GM12878 (cell line): ENCODE measurements at regions not wholly inside any gene's neighbourhood (a gene's known extent, or its start where the extent isn't known, plus 50 kb on each side); places are given as distances from the start of the nearest gene placed in this dataset.

Experiments used
- ATAC-seq: fragments of 200-7000 bp; cut with Tn5 transposase; 3 replicates; pipeline ENCODE4 v1.9.1; 2020; ENCODE audit warnings: mild to moderate bottlenecking, moderate library complexity
- BruUV-seq: library from RNA; stranded (reverse); fragments of 400-500 nt; replicated peaks from 2 replicates; lab custom pipeline; 2021; lab: Mats Ljungman, UMichigan
- CTCF ChIA-PET: fragments of 300-600 bp; sonication (Branson Sonifier 250); formaldehyde crosslinking; extraction: SDS; loops from one replicate; lab custom pipeline; 2021; ENCODE audit warnings: inconsistent platforms; lab: Yijun Ruan, JAX
- POLR2A ChIA-PET: fragments of 350-600 bp; formaldehyde crosslinking; extraction: SDS; loops from one replicate; lab custom pipeline; 2021; ENCODE audit warnings: inconsistent platforms; lab: Charles Lee
- RAD21 ChIA-PET: fragments of 300-600 bp; sonication (Branson Sonifier 250); formaldehyde crosslinking; loops from one replicate; lab custom pipeline; 2023; ENCODE audit warnings: antibody characterized with exemption; ENCODE audit not compliant: unreplicated experiment; lab: Charles Lee
- SMC1A ChIA-PET: fragments of 300-600 bp; sonication (Branson Sonifier 250); formaldehyde crosslinking; loops from one replicate; lab custom pipeline; 2023; ENCODE audit not compliant: unreplicated experiment, uncharacterized antibody; lab: Charles Lee
- DNase-seq: peaks from one replicate; pipeline ENCODE4 v3.0.0-alpha.2; 2011; ENCODE audit warnings: low read depth, low spot score
- FAIRE-seq: peaks from 3 replicates; lab custom pipeline; 2011; peaks lifted over from hg19 to GRCh38; lab: Jason Lieb, UNC
- H2AFZ ChIP-seq: 2 replicates; pipeline ENCODE4 v1.6.0; 2011; ENCODE audit warnings: low read depth, low read length, control low read depth; ENCODE audit not compliant: control insufficient read depth
- H3K27ac ChIP-seq: 2 replicates; pipeline ENCODE4 v1.5.1; 2011; ENCODE audit warnings: control low read depth; ENCODE audit not compliant: control insufficient read depth, insufficient read depth
- H3K27me3 ChIP-seq, 2 experiments: replicated peaks in 1 of 2; 2 replicates each; pipeline versions ENCODE4 v1.6.0 to v1.6.1; 2011; ENCODE audit warnings: low read length in 1 of 2; ENCODE audit not compliant: control insufficient read depth in 2 of 2, insufficient read depth in 2 of 2
- H3K36me3 ChIP-seq, 2 experiments: 2 replicates each; pipeline ENCODE4 v1.5.1; 2011; ENCODE audit warnings: low read length in 1 of 2; ENCODE audit not compliant: control insufficient read depth in 2 of 2, insufficient read depth in 2 of 2
- H3K4me1 ChIP-seq: 2 replicates; pipeline ENCODE4 v1.6.1; 2011; ENCODE audit warnings: mild to moderate bottlenecking, low read length, moderate library complexity, mixed read lengths; ENCODE audit not compliant: control insufficient read depth, insufficient read depth
- H3K4me2 ChIP-seq: 2 replicates; pipeline ENCODE4 v1.6.0; 2011; ENCODE audit warnings: control low read depth; ENCODE audit not compliant: control insufficient read depth, insufficient read depth
- H3K4me3 ChIP-seq: fragments of 200-600 bp; sonication (generic); 2 replicates; pipeline ENCODE4 v1.5.1; 2016
- H3K79me2 ChIP-seq: 2 replicates; pipeline ENCODE4 v1.6.0; 2011; ENCODE audit warnings: low read length; ENCODE audit not compliant: control insufficient read depth, insufficient read depth
- H3K9ac ChIP-seq: 2 replicates; pipeline ENCODE4 v1.8.0; 2011; ENCODE audit warnings: low read length, control low read depth, mixed read lengths; ENCODE audit not compliant: control insufficient read depth, insufficient read depth
- H3K9me3 ChIP-seq: replicated peaks from 3 replicates; pipeline ENCODE4 v1.5.1; 2011; ENCODE audit warnings: mild to moderate bottlenecking, low read length; ENCODE audit not compliant: control insufficient read depth, insufficient read depth
- H4K20me1 ChIP-seq: 2 replicates; pipeline ENCODE4 v1.6.0; 2011; ENCODE audit not compliant: control insufficient read depth, insufficient read depth
- ETV6 ChIP-seq, 2 experiments: fragments of 450-650 bp in 1 of 2; IDR thresholded peaks in 1 of 2; conservative IDR thresholded peaks in 1 of 2; 2 replicates each; pipeline ENCODE4 v1.6.1; 2014; ENCODE audit warnings: antibody characterized with exemption in 1 of 2, borderline replicate concordance in 1 of 2, low read depth in 1 of 2, mild to moderate bottlenecking in 1 of 2, moderate library complexity in 1 of 2
- FOXK2 ChIP-seq: fragments of 450-650 bp; IDR thresholded peaks from 2 replicates; pipeline ENCODE4 v1.6.1; 2017; ENCODE audit warnings: mild to moderate bottlenecking, moderate library complexity
- HDAC6 ChIP-seq: fragments of 200-600 bp; sonication (generic); IDR thresholded peaks from one replicate; pipeline ENCODE4 v1.8.0; 2017; ENCODE audit warnings: antibody characterized with exemption; ENCODE audit not compliant: unreplicated experiment
- IKZF2 ChIP-seq, 2 experiments: fragments of 450-650 bp; IDR thresholded peaks; 2 replicates each; pipeline ENCODE4 v1.6.1; 2017; ENCODE audit warnings: mild to moderate bottlenecking in 2 of 2, moderate library complexity in 2 of 2
- IRF4 ChIP-seq: IDR thresholded peaks from 2 replicates; pipeline ENCODE4 v1.6.1; 2011; ENCODE audit warnings: low read depth, low read length
- KAT2A ChIP-seq: conservative IDR thresholded peaks from 2 replicates; pipeline ENCODE4 v1.6.1; 2011; ENCODE audit warnings: low read depth, low read length; ENCODE audit not compliant: control insufficient read depth
- MEF2B ChIP-seq: fragments of 450-650 bp; IDR thresholded peaks from 2 replicates; pipeline ENCODE4 v1.6.1; 2018; ENCODE audit warnings: mild to moderate bottlenecking, moderate library complexity; ENCODE audit not compliant: partially characterized antibody, poor library complexity, severe bottlenecking
- MYB ChIP-seq: fragments of 150-350 bp; IDR thresholded peaks from 2 replicates; pipeline ENCODE4 v1.6.1; 2014; ENCODE audit warnings: mild to moderate bottlenecking, low read depth, low read length, borderline replicate concordance
- NBN ChIP-seq: fragments of 450-650 bp; IDR thresholded peaks from 2 replicates; pipeline ENCODE4 v1.6.1; 2016
- NFIC ChIP-seq: IDR thresholded peaks from 2 replicates; pipeline ENCODE4 v1.6.1; 2012; ENCODE audit warnings: low read depth, mild to moderate bottlenecking, inconsistent platforms, low read length, moderate library complexity
- PAX5 ChIP-seq: IDR thresholded peaks from 2 replicates; pipeline ENCODE4 v1.6.1; 2011; ENCODE audit warnings: low read depth, low read length, borderline replicate concordance
- RELA ChIP-seq: fragments of 450-650 bp; IDR thresholded peaks from 2 replicates; pipeline ENCODE4 v1.8.0; 2014; ENCODE audit warnings: borderline replicate concordance; ENCODE audit not compliant: partially characterized antibody
- ZSCAN29 ChIP-seq: fragments of 450-650 bp; IDR thresholded peaks from 2 replicates; pipeline ENCODE4 v1.6.1; 2017; ENCODE audit warnings: mild to moderate bottlenecking, moderate library complexity
- WGBS: methylation state at CpG from one replicate; pipeline ENCODE4 v1.1.6; 2016; ENCODE audit warnings: low lambda C conversion rate; ENCODE audit not compliant: insufficient replicate concordance, insufficient coverage; ENCODE audit errors: missing lambda C conversion rate; 5-methylcytosine and 5-hydroxymethylcytosine counted together
- in situ Hi-C: fragments of 300-500 bp; cut with MboI; formaldehyde crosslinking; loops from 9 replicates; pipeline ENCODE4 v1.14.3; 2018; ENCODE audit warnings: mixed read lengths
- intact Hi-C: fragments of 100-400 bp; cut with micrococcal nuclease; formaldehyde crosslinking; loops from one replicate; pipeline ENCODE4 v1.14.2; 2022; ENCODE audit not compliant: unreplicated experiment
- TF ChIP-seq, protein P1 (sequence below): fragments of 450-650 bp; formaldehyde crosslinking; IDR thresholded peaks from 2 replicates; pipeline ENCODE4 v1.4.0; 2022; ENCODE audit warnings: mild to moderate bottlenecking, moderate library complexity
- TF ChIP-seq, protein P2 (sequence below): fragments of 450-650 bp; IDR thresholded peaks from 2 replicates; pipeline ENCODE4 v1.6.1; 2017; ENCODE audit warnings: antibody characterized with exemption, mild to moderate bottlenecking, moderate library complexity
- TF ChIP-seq, protein P3 (sequence below): fragments of 450-650 bp; conservative IDR thresholded peaks from 2 replicates; pipeline ENCODE4 v1.6.1; 2017; ENCODE audit warnings: mild to moderate bottlenecking, moderate library complexity

DNA sequence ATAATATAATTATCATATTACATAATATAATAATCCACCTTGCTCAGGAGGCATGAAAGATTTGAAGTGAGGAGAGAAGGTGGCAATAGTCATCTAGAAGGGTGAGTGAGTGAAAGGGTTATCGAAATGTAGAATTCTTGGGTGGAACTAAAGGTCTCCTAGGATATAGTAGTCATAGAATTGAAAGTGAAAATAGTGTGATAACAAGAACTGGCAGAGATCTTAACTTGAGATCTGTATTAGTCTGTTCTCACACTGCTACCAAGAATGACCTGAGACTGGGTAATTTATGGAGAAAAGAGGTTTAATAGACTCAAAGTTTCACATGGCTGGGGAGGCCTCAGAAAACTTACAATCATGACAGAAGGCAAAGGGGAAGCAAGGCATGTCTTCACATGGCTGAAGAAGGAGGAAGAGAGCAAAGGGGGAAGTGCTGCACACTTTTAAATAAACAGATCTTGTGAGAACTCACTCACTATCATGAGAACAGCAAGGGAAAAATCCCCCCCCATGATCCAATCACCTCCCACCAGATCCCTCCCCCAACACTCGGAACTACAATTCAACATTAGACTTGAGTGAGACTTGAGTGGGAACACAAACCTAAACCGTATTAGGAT is 351.5 kb downstream of the NR4A2 start:
- no peak for FAIRE-seq
- Histone ChIP-seq H3K27ac (no peak overlapping the region), H3K27me3 (no peaks in the 10 kb centered on the region), H3K9ac (no peak overlapping the region), H3K36me3 (no peaks in the 10 kb centered on the region), H3K9me3 (no peaks in the 10 kb centered on the region), H2AFZ (no peak overlapping the region; the same call in 1 of the 2 replicates), H3K79me2 (no peaks in the 10 kb centered on the region), H3K4me1 (no peaks in the 10 kb centered on the region), H3K4me3 (no peak overlapping the region), H4K20me1 (no peaks in the 10 kb centered on the region), H3K4me2 (no peak overlapping the region)
- WGBS, result 10% methylated on average over 3 of the region's 3 CpGs
- ChIA-PET CTCF (no interaction called here), RAD21 (interaction anchor here (1.3 kb wide), 1 partner anchor 23 kb away, joined by 4 read pairs; no protein-coding TSS in a partner anchor), POLR2A (interaction anchor here (0.6 kb wide), 1 partner anchor 355 kb away, joined by 4 read pairs; no protein-coding TSS in a partner anchor), SMC1A (no interaction called here)
- no TSS peak for BruUV-seq
- peak; percentile 91 for ATAC-seq
- intact Hi-C loops, result no loop called here
- in situ Hi-C loops, result no loop called here
- DNase-seq, result peak; percentile 19
- TF ChIP-seq MYB (no peak), MEF2B (peak; percentile 77), FOXK2 (no peak), IRF4 (no peak), RELA (no peak), IKZF2 (IDR thresholded peaks at IDR 0.05) (peak; percentile 24 to 43; a peak in 2 of 4 replicates), HDAC6 (no peak), NBN (0 out of 2 replicates have a peak, but pooled peaks have one; percentile 38), KAT2A (no peak), PAX5 (0 out of 2 replicates have a peak, but pooled peaks have one; percentile 12), ETV6 (conservative IDR thresholded peaks at IDR 0.05 in 1 of 2, IDR thresholded peaks at IDR 0.05 in 1 of 2; ENCODE audit: borderline replicate concordance in 1 of 2, low read depth in 1 of 2) (0 out of 4 replicates have a peak, but pooled peaks of 1 of the 2 experiments have one; percentile 7), ZSCAN29 (no peak), NFIC (no peak; the same call in 1 of the 2 replicates)
- TF ChIP-seq, protein P1, sequence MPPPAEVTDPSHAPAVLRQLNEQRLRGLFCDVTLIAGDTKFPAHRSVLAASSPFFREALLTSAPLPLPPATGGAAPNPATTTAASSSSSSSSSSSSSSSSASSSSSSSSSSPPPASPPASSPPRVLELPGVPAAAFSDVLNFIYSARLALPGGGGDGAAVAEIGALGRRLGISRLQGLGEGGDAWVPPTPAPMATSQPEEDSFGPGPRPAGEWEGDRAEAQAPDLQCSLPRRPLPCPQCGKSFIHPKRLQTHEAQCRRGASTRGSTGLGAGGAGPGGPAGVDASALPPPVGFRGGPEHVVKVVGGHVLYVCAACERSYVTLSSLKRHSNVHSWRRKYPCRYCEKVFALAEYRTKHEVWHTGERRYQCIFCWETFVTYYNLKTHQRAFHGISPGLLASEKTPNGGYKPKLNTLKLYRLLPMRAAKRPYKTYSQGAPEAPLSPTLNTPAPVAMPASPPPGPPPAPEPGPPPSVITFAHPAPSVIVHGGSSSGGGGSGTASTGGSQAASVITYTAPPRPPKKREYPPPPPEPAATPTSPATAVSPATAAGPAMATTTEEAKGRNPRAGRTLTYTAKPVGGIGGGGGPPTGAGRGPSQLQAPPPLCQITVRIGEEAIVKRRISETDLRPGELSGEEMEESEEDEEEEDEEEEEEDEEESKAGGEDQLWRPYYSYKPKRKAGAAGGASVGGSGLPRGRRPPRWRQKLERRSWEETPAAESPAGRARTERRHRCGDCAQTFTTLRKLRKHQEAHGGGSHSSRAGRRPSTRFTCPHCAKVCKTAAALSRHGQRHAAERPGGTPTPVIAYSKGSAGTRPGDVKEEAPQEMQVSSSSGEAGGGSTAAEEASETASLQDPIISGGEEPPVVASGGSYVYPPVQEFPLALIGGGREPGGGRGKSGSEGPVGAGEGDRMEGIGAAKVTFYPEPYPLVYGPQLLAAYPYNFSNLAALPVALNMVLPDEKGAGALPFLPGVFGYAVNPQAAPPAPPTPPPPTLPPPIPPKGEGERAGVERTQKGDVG (CRISPR knock-in tag), result no peak
- TF ChIP-seq, protein P2, sequence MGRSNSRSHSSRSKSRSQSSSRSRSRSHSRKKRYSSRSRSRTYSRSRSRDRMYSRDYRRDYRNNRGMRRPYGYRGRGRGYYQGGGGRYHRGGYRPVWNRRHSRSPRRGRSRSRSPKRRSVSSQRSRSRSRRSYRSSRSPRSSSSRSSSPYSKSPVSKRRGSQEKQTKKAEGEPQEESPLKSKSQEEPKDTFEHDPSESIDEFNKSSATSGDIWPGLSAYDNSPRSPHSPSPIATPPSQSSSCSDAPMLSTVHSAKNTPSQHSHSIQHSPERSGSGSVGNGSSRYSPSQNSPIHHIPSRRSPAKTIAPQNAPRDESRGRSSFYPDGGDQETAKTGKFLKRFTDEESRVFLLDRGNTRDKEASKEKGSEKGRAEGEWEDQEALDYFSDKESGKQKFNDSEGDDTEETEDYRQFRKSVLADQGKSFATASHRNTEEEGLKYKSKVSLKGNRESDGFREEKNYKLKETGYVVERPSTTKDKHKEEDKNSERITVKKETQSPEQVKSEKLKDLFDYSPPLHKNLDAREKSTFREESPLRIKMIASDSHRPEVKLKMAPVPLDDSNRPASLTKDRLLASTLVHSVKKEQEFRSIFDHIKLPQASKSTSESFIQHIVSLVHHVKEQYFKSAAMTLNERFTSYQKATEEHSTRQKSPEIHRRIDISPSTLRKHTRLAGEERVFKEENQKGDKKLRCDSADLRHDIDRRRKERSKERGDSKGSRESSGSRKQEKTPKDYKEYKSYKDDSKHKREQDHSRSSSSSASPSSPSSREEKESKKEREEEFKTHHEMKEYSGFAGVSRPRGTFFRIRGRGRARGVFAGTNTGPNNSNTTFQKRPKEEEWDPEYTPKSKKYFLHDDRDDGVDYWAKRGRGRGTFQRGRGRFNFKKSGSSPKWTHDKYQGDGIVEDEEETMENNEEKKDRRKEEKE, result no peak
- TF ChIP-seq, protein P3, sequence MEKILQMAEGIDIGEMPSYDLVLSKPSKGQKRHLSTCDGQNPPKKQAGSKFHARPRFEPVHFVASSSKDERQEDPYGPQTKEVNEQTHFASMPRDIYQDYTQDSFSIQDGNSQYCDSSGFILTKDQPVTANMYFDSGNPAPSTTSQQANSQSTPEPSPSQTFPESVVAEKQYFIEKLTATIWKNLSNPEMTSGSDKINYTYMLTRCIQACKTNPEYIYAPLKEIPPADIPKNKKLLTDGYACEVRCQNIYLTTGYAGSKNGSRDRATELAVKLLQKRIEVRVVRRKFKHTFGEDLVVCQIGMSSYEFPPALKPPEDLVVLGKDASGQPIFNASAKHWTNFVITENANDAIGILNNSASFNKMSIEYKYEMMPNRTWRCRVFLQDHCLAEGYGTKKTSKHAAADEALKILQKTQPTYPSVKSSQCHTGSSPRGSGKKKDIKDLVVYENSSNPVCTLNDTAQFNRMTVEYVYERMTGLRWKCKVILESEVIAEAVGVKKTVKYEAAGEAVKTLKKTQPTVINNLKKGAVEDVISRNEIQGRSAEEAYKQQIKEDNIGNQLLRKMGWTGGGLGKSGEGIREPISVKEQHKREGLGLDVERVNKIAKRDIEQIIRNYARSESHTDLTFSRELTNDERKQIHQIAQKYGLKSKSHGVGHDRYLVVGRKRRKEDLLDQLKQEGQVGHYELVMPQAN, result no peak
